GM19238 (cell line): ENCODE measurements at regions not wholly inside any gene's neighbourhood (a gene's known extent, or its start where the extent isn't known, plus 50 kb on each side); places are given as distances from the start of the nearest gene placed in this dataset.

Experiments
- DNase-seq: peaks from one replicate; pipeline ENCODE4 v3.0.0; 2011; ENCODE audit warnings: low spot score; ENCODE audit not compliant: insufficient read length

- no peak for DNase-seq
These were observed 867.2 kb downstream of the CCSER2 start for GRCh38 chr10:85195596-85195995.

GRCh38 chr10:85204814-85205213 lies 876.4 kb downstream of the CCSER2 start:
- no peak for DNase-seq

GRCh38 chr10:85212526-85212925 lies 884.1 kb downstream of the CCSER2 start:
- no peak for DNase-seq

- DNase-seq = no peak
These were observed 885.1 kb downstream of the CCSER2 start for GRCh38 chr10:85213493-85213892.

GRCh38 chr10:85222300-85222699 lies 893.9 kb downstream of the CCSER2 start:
- DNase-seq = no peak

GRCh38 chr10:85224366-85224940 lies 896.1 kb downstream of the CCSER2 start:
- no peak for DNase-seq

GRCh38 chr10:85225311-85225710 lies 896.9 kb downstream of the CCSER2 start:
- DNase-seq = no peak

- no peak for DNase-seq
These were observed 898.2 kb downstream of the CCSER2 start for GRCh38 chr10:85226596-85226995.

GRCh38 chr10:85228726-85229125 lies 900.3 kb downstream of the CCSER2 start:
- DNase-seq = no peak

GRCh38 chr10:85231534-85232270 lies 903.3 kb downstream of the CCSER2 start:
- DNase-seq = no peak

GRCh38 chr10:85235258-85235657 lies 906.9 kb downstream of the CCSER2 start:
- no peak for DNase-seq

- DNase-seq = no peak
These were observed 910.3 kb downstream of the CCSER2 start for GRCh38 chr10:85238676-85239075.

- no peak for DNase-seq
These were observed 921.9 kb downstream of the CCSER2 start for GRCh38 chr10:85250304-85250703.

- DNase-seq = no peak
These were observed 928.1 kb downstream of the CCSER2 start for GRCh38 chr10:85256481-85256880.

GRCh38 chr10:85259908-85260307 lies 931.5 kb downstream of the CCSER2 start:
- DNase-seq = no peak

GRCh38 chr10:85262992-85263391 lies 934.6 kb downstream of the CCSER2 start:
- DNase-seq = no peak

- no peak for DNase-seq
These were observed 936.7 kb downstream of the CCSER2 start for GRCh38 chr10:85265121-85265520.

- no peak for DNase-seq
These were observed 938.4 kb downstream of the CCSER2 start for GRCh38 chr10:85266808-85267207.

- no peak for DNase-seq
These were observed 951.6 kb downstream of the CCSER2 start for GRCh38 chr10:85280014-85280413.

GRCh38 chr10:85284778-85285770 lies 956.7 kb downstream of the CCSER2 start:
- no peak for DNase-seq

- DNase-seq = no peak
These were observed 965.1 kb downstream of the CCSER2 start for GRCh38 chr10:85293483-85293882.
